K562 (cell line): ENCODE measurements at regions not wholly inside any gene's neighbourhood (a gene's known extent, or its start where the extent isn't known, plus 50 kb on each side); places are given as distances from the start of the nearest gene placed in this dataset.

Source experiments
- FOXK1 ChIP-seq: sonication (generic); formaldehyde crosslinking; IDR thresholded peaks from 2 replicates; pipeline ENCODE4 v1.8.0; 2022; ENCODE audit warnings: missing genetic modification reagents, mild to moderate bottlenecking, borderline replicate concordance
- MYNN ChIP-seq, 2 experiments: sonication (generic); formaldehyde crosslinking in 1 of 2; IDR thresholded peaks; 2 replicates each; pipeline versions ENCODE4 v1.5.0 to v1.6.1; 2016 to 2020; ENCODE audit warnings: antibody characterized with exemption in 1 of 2, missing genetic modification reagents in 1 of 2
- NCOA2 ChIP-seq, 2 experiments: fragments of 450-650 bp; IDR thresholded peaks; 2 replicates each; pipeline ENCODE4 v1.6.1; 2018; ENCODE audit warnings: mild to moderate bottlenecking in 2 of 2, moderate library complexity in 1 of 2; ENCODE audit not compliant: partially characterized antibody in 2 of 2
- NCOR1 ChIP-seq: fragments of 450-650 bp; IDR thresholded peaks from 2 replicates; pipeline ENCODE4 v1.6.1; 2016; ENCODE audit warnings: mild to moderate bottlenecking, moderate library complexity
- NR2C1 ChIP-seq, 2 experiments: fragments of 450-650 bp; IDR thresholded peaks; 2 replicates each; pipeline ENCODE4 v1.6.1; 2017; ENCODE audit warnings: mild to moderate bottlenecking in 2 of 2, antibody characterized with exemption in 1 of 2, inconsistent platforms in 1 of 2, missing compliant biosample characterization in 1 of 2, missing genetic modification characterization in 1 of 2
- PHF8 ChIP-seq: fragments of 200-600 bp; sonication (generic); IDR thresholded peaks from 2 replicates; pipeline ENCODE4 v1.6.1; 2012; ENCODE audit warnings: mixed run types, mild to moderate bottlenecking, inconsistent platforms, low read length, moderate library complexity, borderline replicate concordance
- PML ChIP-seq: IDR thresholded peaks from 2 replicates; pipeline ENCODE4 v1.6.1; 2012; ENCODE audit warnings: low read length, inconsistent platforms
- RAD21 ChIP-seq, 2 experiments: fragments of 250-450 bp in 1 of 2; fragments of 450-650 bp in 1 of 2; sonication (Bioruptor Pico) in 1 of 2; formaldehyde crosslinking in 1 of 2; IDR thresholded peaks in 1 of 2; conservative IDR thresholded peaks in 1 of 2; 2 replicates each; pipeline versions ENCODE4 v1.4.0 to v1.8.0; 2020 to 2022; ENCODE audit warnings: mild to moderate bottlenecking in 2 of 2, moderate library complexity in 1 of 2
- SAP30 ChIP-seq: fragments of 200-600 bp; sonication (generic); IDR thresholded peaks from 2 replicates; pipeline ENCODE4 v1.6.1; 2012; ENCODE audit warnings: borderline replicate concordance, low read depth, mild to moderate bottlenecking, moderate library complexity, low read length, control low read depth, inconsistent platforms; ENCODE audit not compliant: insufficient read depth, poor library complexity, severe bottlenecking
- SP1 ChIP-seq: sonication (generic); formaldehyde crosslinking; IDR thresholded peaks from 2 replicates; pipeline ENCODE4 v1.8.1; 2022; ENCODE audit warnings: mild to moderate bottlenecking, missing genetic modification reagents
- TAF1 ChIP-seq: IDR thresholded peaks from 2 replicates; pipeline ENCODE4 v1.6.1; 2011; ENCODE audit warnings: mild to moderate bottlenecking, low read length, moderate library complexity; ENCODE audit not compliant: insufficient read depth, control insufficient read depth, severe bottlenecking; ENCODE audit errors: extremely low read depth
- ZNF184 ChIP-seq: sonication (generic); formaldehyde crosslinking; IDR thresholded peaks from 2 replicates; pipeline ENCODE4 v1.5.0; 2020; ENCODE audit warnings: missing genetic modification reagents
- ZNF217 ChIP-seq: sonication (generic); formaldehyde crosslinking; IDR thresholded peaks from 2 replicates; pipeline ENCODE4 v1.8.0; 2022; ENCODE audit warnings: mild to moderate bottlenecking, missing genetic modification reagents
- TF ChIP-seq, protein P1 (sequence below): fragments of 450-650 bp; IDR thresholded peaks from 2 replicates; pipeline ENCODE4 v1.6.1; 2017; ENCODE audit warnings: antibody characterized with exemption, mild to moderate bottlenecking
- TF ChIP-seq, protein P2 (sequence below): sonication (generic); formaldehyde crosslinking; IDR thresholded peaks from 2 replicates; pipeline ENCODE4 v1.8.0; 2022; ENCODE audit warnings: mild to moderate bottlenecking, missing genetic modification reagents
- TF ChIP-seq, protein P3 (sequence below): sonication (generic); formaldehyde crosslinking; IDR thresholded peaks from 2 replicates; pipeline ENCODE4 v1.8.1; 2023; ENCODE audit warnings: mild to moderate bottlenecking, missing genetic modification reagents

DNA sequence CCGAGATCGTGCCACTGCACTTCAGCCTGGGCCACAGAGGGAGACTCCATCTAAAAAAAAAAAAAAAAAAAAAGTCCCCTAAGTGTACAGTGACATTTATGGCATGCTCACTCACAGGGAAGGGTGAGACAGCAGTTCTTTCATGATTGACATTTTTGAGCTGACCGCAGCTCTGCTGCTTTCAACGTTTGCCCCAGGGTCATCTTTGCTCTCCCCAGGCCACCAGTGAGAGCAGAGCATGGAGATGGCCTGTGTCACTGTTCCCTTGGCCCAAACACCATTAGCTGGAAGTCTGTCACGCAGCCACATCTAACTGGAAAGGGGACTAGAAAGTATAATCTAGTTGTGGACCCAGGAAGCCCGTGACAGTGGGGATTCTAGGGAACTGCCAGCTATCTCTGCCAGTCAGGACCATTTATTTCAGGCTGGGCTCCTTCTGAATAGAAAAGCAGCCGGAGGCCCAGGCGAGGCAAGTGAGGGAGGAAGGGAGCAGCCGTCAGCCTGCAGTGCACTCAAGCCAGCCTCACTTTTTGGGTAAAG, 193.4 kb upstream of the HES1 start (continued):
- TF ChIP-seq, protein P1, sequence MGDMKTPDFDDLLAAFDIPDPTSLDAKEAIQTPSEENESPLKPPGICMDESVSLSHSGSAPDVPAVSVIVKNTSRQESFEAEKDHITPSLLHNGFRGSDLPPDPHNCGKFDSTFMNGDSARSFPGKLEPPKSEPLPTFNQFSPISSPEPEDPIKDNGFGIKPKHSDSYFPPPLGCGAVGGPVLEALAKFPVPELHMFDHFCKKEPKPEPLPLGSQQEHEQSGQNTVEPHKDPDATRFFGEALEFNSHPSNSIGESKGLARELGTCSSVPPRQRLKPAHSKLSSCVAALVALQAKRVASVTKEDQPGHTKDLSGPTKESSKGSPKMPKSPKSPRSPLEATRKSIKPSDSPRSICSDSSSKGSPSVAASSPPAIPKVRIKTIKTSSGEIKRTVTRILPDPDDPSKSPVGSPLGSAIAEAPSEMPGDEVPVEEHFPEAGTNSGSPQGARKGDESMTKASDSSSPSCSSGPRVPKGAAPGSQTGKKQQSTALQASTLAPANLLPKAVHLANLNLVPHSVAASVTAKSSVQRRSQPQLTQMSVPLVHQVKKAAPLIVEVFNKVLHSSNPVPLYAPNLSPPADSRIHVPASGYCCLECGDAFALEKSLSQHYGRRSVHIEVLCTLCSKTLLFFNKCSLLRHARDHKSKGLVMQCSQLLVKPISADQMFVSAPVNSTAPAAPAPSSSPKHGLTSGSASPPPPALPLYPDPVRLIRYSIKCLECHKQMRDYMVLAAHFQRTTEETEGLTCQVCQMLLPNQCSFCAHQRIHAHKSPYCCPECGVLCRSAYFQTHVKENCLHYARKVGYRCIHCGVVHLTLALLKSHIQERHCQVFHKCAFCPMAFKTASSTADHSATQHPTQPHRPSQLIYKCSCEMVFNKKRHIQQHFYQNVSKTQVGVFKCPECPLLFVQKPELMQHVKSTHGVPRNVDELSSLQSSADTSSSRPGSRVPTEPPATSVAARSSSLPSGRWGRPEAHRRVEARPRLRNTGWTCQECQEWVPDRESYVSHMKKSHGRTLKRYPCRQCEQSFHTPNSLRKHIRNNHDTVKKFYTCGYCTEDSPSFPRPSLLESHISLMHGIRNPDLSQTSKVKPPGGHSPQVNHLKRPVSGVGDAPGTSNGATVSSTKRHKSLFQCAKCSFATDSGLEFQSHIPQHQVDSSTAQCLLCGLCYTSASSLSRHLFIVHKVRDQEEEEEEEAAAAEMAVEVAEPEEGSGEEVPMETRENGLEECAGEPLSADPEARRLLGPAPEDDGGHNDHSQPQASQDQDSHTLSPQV, result peak; percentile 96
- TF ChIP-seq NCOA2 (IDR thresholded peaks at IDR 0.05; ENCODE audit: partially characterized antibody in 2 of 2) (no peak), NCOR1 (peak; percentile 60), PML (peak; percentile 90), SAP30 (no peak), ZNF217 (CRISPR knock-in tag) (no peak), SP1 (CRISPR knock-in tag) (peak; percentile 24; the same call in 1 of the 2 replicates), ZNF184 (CRISPR knock-in tag) (no peak), NR2C1 (IDR thresholded peaks at IDR 0.05) (no peak), NR2C1 (tag; IDR thresholded peaks at IDR 0.05) (peak; percentile 39; the same call in 1 of the 2 replicates), FOXK1 (CRISPR knock-in tag) (peak; percentile 60; the same call in 1 of the 2 replicates), RAD21 (CRISPR knock-in tag; conservative IDR thresholded peaks at IDR 0.05 in 1 of 2, IDR thresholded peaks at IDR 0.05 in 1 of 2) (peak in 1 of 2 experiments; percentile 28; a peak in 2 of 4 replicates), MYNN (IDR thresholded peaks at IDR 0.05) (peak; percentile 52; the same call in 1 of the 2 replicates), MYNN (CRISPR knock-in tag; IDR thresholded peaks at IDR 0.05) (no peak), PHF8 (peak; percentile 30; the same call in 1 of the 2 replicates), TAF1 (peak; percentile 58)
- TF ChIP-seq, protein P2, sequence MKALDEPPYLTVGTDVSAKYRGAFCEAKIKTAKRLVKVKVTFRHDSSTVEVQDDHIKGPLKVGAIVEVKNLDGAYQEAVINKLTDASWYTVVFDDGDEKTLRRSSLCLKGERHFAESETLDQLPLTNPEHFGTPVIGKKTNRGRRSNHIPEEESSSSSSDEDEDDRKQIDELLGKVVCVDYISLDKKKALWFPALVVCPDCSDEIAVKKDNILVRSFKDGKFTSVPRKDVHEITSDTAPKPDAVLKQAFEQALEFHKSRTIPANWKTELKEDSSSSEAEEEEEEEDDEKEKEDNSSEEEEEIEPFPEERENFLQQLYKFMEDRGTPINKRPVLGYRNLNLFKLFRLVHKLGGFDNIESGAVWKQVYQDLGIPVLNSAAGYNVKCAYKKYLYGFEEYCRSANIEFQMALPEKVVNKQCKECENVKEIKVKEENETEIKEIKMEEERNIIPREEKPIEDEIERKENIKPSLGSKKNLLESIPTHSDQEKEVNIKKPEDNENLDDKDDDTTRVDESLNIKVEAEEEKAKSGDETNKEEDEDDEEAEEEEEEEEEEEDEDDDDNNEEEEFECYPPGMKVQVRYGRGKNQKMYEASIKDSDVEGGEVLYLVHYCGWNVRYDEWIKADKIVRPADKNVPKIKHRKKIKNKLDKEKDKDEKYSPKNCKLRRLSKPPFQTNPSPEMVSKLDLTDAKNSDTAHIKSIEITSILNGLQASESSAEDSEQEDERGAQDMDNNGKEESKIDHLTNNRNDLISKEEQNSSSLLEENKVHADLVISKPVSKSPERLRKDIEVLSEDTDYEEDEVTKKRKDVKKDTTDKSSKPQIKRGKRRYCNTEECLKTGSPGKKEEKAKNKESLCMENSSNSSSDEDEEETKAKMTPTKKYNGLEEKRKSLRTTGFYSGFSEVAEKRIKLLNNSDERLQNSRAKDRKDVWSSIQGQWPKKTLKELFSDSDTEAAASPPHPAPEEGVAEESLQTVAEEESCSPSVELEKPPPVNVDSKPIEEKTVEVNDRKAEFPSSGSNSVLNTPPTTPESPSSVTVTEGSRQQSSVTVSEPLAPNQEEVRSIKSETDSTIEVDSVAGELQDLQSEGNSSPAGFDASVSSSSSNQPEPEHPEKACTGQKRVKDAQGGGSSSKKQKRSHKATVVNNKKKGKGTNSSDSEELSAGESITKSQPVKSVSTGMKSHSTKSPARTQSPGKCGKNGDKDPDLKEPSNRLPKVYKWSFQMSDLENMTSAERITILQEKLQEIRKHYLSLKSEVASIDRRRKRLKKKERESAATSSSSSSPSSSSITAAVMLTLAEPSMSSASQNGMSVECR (CRISPR knock-in tag), result 0 out of 2 replicates have a peak, but pooled peaks have one; percentile 35
- TF ChIP-seq, protein P3, sequence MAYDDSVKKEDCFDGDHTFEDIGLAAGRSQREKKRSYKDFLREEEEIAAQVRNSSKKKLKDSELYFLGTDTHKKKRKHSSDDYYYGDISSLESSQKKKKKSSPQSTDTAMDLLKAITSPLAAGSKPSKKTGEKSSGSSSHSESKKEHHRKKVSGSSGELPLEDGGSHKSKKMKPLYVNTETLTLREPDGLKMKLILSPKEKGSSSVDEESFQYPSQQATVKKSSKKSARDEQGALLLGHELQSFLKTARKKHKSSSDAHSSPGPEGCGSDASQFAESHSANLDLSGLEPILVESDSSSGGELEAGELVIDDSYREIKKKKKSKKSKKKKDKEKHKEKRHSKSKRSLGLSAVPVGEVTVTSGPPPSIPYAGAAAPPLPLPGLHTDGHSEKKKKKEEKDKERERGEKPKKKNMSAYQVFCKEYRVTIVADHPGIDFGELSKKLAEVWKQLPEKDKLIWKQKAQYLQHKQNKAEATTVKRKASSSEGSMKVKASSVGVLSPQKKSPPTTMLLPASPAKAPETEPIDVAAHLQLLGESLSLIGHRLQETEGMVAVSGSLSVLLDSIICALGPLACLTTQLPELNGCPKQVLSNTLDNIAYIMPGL (CRISPR knock-in tag), result no peak
